ENCODE measurements at regions not wholly inside any gene's neighbourhood (a gene's known extent, or its start where the extent isn't known, plus 50 kb on each side); places are given as distances from the start of the nearest gene placed in this dataset.

- TF ChIP-seq CTCF (IDR thresholded peaks at IDR 0.05; ENCODE audit: low read depth, low read length) (no peak), MAX (IDR thresholded peaks at IDR 0.05; ENCODE audit: low read depth, low read length) (no peak), POLR2A (IDR thresholded peaks at IDR 0.05; ENCODE audit: extremely low read depth, insufficient read length) (no peak), MYC (IDR thresholded peaks at IDR 0.05; ENCODE audit: low read depth, low read length) (no peak)
These were observed 81.4 kb downstream of the CMPK2 start for GRCh38 chr2:6784291-6784690.
